Mesenchymal stem cell (in vitro differentiated cells and primary cell): ENCODE measurements at regions not wholly inside any gene's neighbourhood (a gene's known extent, or its start where the extent isn't known, plus 50 kb on each side); places are given as distances from the start of the nearest gene placed in this dataset.

Experiments
- DNase-seq: peaks from one replicate; pipeline ENCODE4 v3.0.0-alpha.2; 2013
- H2AFZ ChIP-seq: one replicate; pipeline ENCODE4 v1.6.1; 2013; ENCODE audit warnings: low read depth, mild to moderate bottlenecking, control low read depth, inconsistent platforms, low read length, moderate library complexity
- H2AK5ac ChIP-seq: 2 replicates; pipeline ENCODE4 v1.6.1; 2013; ENCODE audit warnings: low read length, moderate library complexity, mild to moderate bottlenecking, inconsistent platforms; ENCODE audit not compliant: severe bottlenecking
- H2BK120ac ChIP-seq: one replicate; pipeline ENCODE4 v1.6.1; 2013; ENCODE audit warnings: low read depth, mild to moderate bottlenecking, inconsistent platforms, low read length, moderate library complexity
- H2BK12ac ChIP-seq, 2 experiments: one replicate each; pipeline ENCODE4 v1.6.1; 2013; ENCODE audit warnings: inconsistent platforms in 2 of 2, low read length in 2 of 2, mild to moderate bottlenecking in 2 of 2, moderate library complexity in 2 of 2, control low read depth in 1 of 2
- H2BK15ac ChIP-seq: one replicate; pipeline ENCODE4 v1.6.1; 2013; ENCODE audit warnings: mild to moderate bottlenecking, low read depth, inconsistent platforms; ENCODE audit not compliant: poor library complexity, severe bottlenecking
- H2BK5ac ChIP-seq: 2 replicates; pipeline ENCODE4 v1.6.1; 2013; ENCODE audit warnings: low read depth, mild to moderate bottlenecking, low read length, control low read depth, inconsistent platforms; ENCODE audit not compliant: poor library complexity, severe bottlenecking
- H3K14ac ChIP-seq, 2 experiments: one replicate each; pipeline ENCODE4 v1.6.1; 2013; ENCODE audit warnings: inconsistent platforms in 2 of 2, low read length in 2 of 2, control low read depth in 1 of 2, mild to moderate bottlenecking in 1 of 2, moderate library complexity in 1 of 2
- H3K18ac ChIP-seq, 2 experiments: one replicate each; pipeline ENCODE4 v1.6.1; 2013; ENCODE audit warnings: inconsistent platforms in 2 of 2, low read length in 2 of 2, control low read depth in 1 of 2, low read depth in 1 of 2, mild to moderate bottlenecking in 1 of 2
- H3K23ac ChIP-seq, 2 experiments: one replicate each; pipeline ENCODE4 v1.6.1; 2013; ENCODE audit warnings: inconsistent platforms in 2 of 2, low read length in 2 of 2, mild to moderate bottlenecking in 2 of 2, moderate library complexity in 2 of 2, control low read depth in 1 of 2
- H3K27ac ChIP-seq: 2 replicates; pipeline ENCODE4 v1.5.1; 2013; ENCODE audit warnings: mild to moderate bottlenecking, moderate library complexity, low read length, control low read depth, inconsistent platforms; ENCODE audit not compliant: poor library complexity, severe bottlenecking
- H3K27me3 ChIP-seq, 2 experiments: 2 replicates each; pipeline versions ENCODE4 v1.6.1 to v1.7.0; 2013; ENCODE audit warnings: low read length in 2 of 2, mild to moderate bottlenecking in 2 of 2, moderate library complexity in 2 of 2, control low read depth in 1 of 2, inconsistent platforms in 1 of 2; ENCODE audit not compliant: control insufficient read depth in 1 of 2, insufficient read depth in 1 of 2
- H3K36me3 ChIP-seq, 2 experiments: 2 replicates each; pipeline versions ENCODE4 v1.6.1 to v1.7.0; 2013; ENCODE audit warnings: low read length in 2 of 2, control low read depth in 1 of 2, inconsistent platforms in 1 of 2, low read depth in 1 of 2, mild to moderate bottlenecking in 1 of 2; ENCODE audit not compliant: insufficient read depth in 2 of 2, control insufficient read depth in 1 of 2
- H3K4ac ChIP-seq, 2 experiments: one replicate each; pipeline ENCODE4 v1.6.1; 2013; ENCODE audit warnings: inconsistent platforms in 2 of 2, low read length in 2 of 2, mild to moderate bottlenecking in 2 of 2, moderate library complexity in 2 of 2, control low read depth in 1 of 2, low read depth in 1 of 2
- H3K4me1 ChIP-seq: 2 replicates; pipeline ENCODE4 v1.6.1; 2013; ENCODE audit warnings: low read depth, low read length, control low read depth; ENCODE audit not compliant: control insufficient read depth, insufficient read depth
- H3K4me2 ChIP-seq: 2 replicates; pipeline ENCODE4 v1.6.1; 2013; ENCODE audit warnings: low read length, mild to moderate bottlenecking, inconsistent platforms; ENCODE audit not compliant: poor library complexity, severe bottlenecking
- H3K4me3 ChIP-seq, 2 experiments: 2 replicates each; pipeline versions ENCODE4 v1.5.1 to v1.7.0; 2013; ENCODE audit warnings: low read length in 2 of 2, mild to moderate bottlenecking in 2 of 2, control low read depth in 1 of 2, low read depth in 1 of 2; ENCODE audit not compliant: insufficient read depth in 1 of 2
- H3K79me1 ChIP-seq: replicated peaks from 2 replicates; pipeline ENCODE4 v1.6.1; 2013; ENCODE audit warnings: mild to moderate bottlenecking, control low read depth, low read length, inconsistent platforms; ENCODE audit not compliant: poor library complexity, severe bottlenecking
- H3K9ac ChIP-seq: 2 replicates; pipeline ENCODE4 v1.7.0; 2013; ENCODE audit warnings: mild to moderate bottlenecking, low read length, moderate library complexity
- H3K9me3 ChIP-seq: 2 replicates; pipeline ENCODE4 v1.7.0; 2013; ENCODE audit warnings: mild to moderate bottlenecking, low read length; ENCODE audit not compliant: control insufficient read depth
- H4K8ac ChIP-seq: one replicate; pipeline ENCODE4 v1.6.1; 2013; ENCODE audit warnings: inconsistent platforms, mild to moderate bottlenecking, low read length, moderate library complexity
- H4K91ac ChIP-seq: one replicate; pipeline ENCODE4 v1.6.1; 2013; ENCODE audit warnings: mild to moderate bottlenecking, low read length, inconsistent platforms
- WGBS: methylation state at CpG from one replicate; pipeline ENCODE4 v1.1.7; 2013; ENCODE audit warnings: mixed read lengths; 5-methylcytosine and 5-hydroxymethylcytosine counted together

DNA sequence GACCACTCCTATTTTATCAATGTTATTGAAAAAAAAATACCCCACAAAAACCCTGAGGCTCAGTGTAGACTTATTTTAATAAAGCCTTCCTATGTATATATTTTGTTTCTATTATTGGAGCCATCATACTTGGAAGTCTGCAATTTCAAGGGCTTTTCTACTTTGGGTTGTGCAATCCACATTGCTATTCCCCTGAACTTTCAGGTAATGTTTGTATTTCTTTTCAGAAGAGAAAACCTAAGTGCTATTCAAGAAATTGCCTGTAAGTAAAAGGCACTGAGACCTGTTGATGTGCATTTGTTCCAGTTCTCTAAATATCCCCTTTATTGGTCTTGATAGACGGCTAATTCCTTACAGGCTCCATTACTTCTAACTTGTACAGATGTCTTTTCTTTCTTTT is 280.7 kb upstream of the RAG2 start:
- H3K27ac ChIP-seq = no peak overlapping the region
- no peak overlapping the region for H2AFZ ChIP-seq
- no peak overlapping the region for H2BK5ac ChIP-seq
- H3K79me1 ChIP-seq = no peaks in the 10 kb centered on the region
- no peak overlapping the region for H3K4ac ChIP-seq
- no peak overlapping the region for H3K9ac ChIP-seq
- H3K27me3 ChIP-seq = no peaks in the 10 kb centered on the region
- no peak overlapping the region for H3K23ac ChIP-seq
- H2BK12ac ChIP-seq = no peak overlapping the region
- no CpG with 5 or more reads among the region's 1 CpG for WGBS
- no peak overlapping the region for H2AK5ac ChIP-seq
- H4K91ac ChIP-seq = no peak overlapping the region
- no peak overlapping the region for H3K4me2 ChIP-seq
- no peaks in the 10 kb centered on the region for H3K36me3 ChIP-seq
- H3K18ac ChIP-seq = no peak overlapping the region
- no peak overlapping the region for H2BK120ac ChIP-seq
- H2BK15ac ChIP-seq = no peak overlapping the region
- H3K4me1 ChIP-seq = no peaks in the 10 kb centered on the region
- H4K8ac ChIP-seq = no peak overlapping the region
- DNase-seq = no peak
- H3K9me3 ChIP-seq = no peaks in the 10 kb centered on the region
- H3K4me3 ChIP-seq = no peak overlapping the region
- H3K14ac ChIP-seq = no peak overlapping the region

- Histone ChIP-seq H2AFZ (no peak overlapping the region), H3K27me3 (no peaks in the 10 kb centered on the region), H3K79me1 (no peaks in the 10 kb centered on the region), H4K8ac (no peak overlapping the region), H3K4me3 (no peak overlapping the region), H3K23ac (no peak overlapping the region), H3K9me3 (no peaks in the 10 kb centered on the region), H2BK5ac (no peak overlapping the region), H3K4me1 (no peaks in the 10 kb centered on the region), H2BK120ac (no peak overlapping the region), H3K14ac (no peak overlapping the region), H3K9ac (no peak overlapping the region), H3K4me2 (no peak overlapping the region), H4K91ac (no peak overlapping the region), H3K27ac (no peak overlapping the region), H2BK15ac (no peak overlapping the region), H3K36me3 (no peaks in the 10 kb centered on the region), H3K4ac (no peak overlapping the region), H3K18ac (no peak overlapping the region), H2AK5ac (no peak overlapping the region), H2BK12ac (no peak overlapping the region)
- no peak for DNase-seq
Observed at GRCh38 chr11:36877149-36877548, 279.1 kb upstream of the RAG2 start.

- no peaks in the 10 kb centered on the region for H3K27me3 ChIP-seq
- no peak overlapping the region for H3K4me2 ChIP-seq
- no peak overlapping the region for H4K8ac ChIP-seq
- no peak overlapping the region for H2AFZ ChIP-seq
- no peak overlapping the region for H2BK12ac ChIP-seq
- H2AK5ac ChIP-seq = no peak overlapping the region
- H3K18ac ChIP-seq = no peak overlapping the region
- H3K4me1 ChIP-seq = no peaks in the 10 kb centered on the region
- no peaks in the 10 kb centered on the region for H3K79me1 ChIP-seq
- no peak overlapping the region for H3K4ac ChIP-seq
- H3K23ac ChIP-seq = no peak overlapping the region
- H3K14ac ChIP-seq = no peak overlapping the region
- H2BK15ac ChIP-seq = no peak overlapping the region
- no CpG with 5 or more reads among the region's 1 CpG for WGBS
- H3K9me3 ChIP-seq = no peaks in the 10 kb centered on the region
- H3K4me3 ChIP-seq = no peak overlapping the region
- DNase-seq = no peak
- H4K91ac ChIP-seq = no peak overlapping the region
- H2BK120ac ChIP-seq = no peak overlapping the region
- no peak overlapping the region for H3K9ac ChIP-seq
- H3K27ac ChIP-seq = no peak overlapping the region
- H2BK5ac ChIP-seq = no peak overlapping the region
- no peaks in the 10 kb centered on the region for H3K36me3 ChIP-seq
Observed at GRCh38 chr11:36876266-36876665, 278.2 kb upstream of the RAG2 start.

- Histone ChIP-seq H3K27ac (no peak overlapping the region), H2BK120ac (no peak overlapping the region), H2BK15ac (no peak overlapping the region), H3K9me3 (no peaks in the 10 kb centered on the region), H3K4me3 (no peak overlapping the region), H3K18ac (no peak overlapping the region), H3K9ac (no peak overlapping the region), H3K23ac (no peak overlapping the region), H3K27me3 (no peaks in the 10 kb centered on the region), H2AK5ac (no peak overlapping the region), H3K4me2 (peak overlapping the region; percentile 16), H3K4me1 (no peaks in the 10 kb centered on the region), H3K36me3 (no peaks in the 10 kb centered on the region), H2AFZ (no peak overlapping the region), H3K4ac (no peak overlapping the region), H2BK5ac (no peak overlapping the region), H4K8ac (no peak overlapping the region), H2BK12ac (no peak overlapping the region), H4K91ac (no peak overlapping the region), H3K14ac (no peak overlapping the region), H3K79me1 (no peaks in the 10 kb centered on the region)
- WGBS = 50% methylated on average over 4 of the region's 4 CpGs
- DNase-seq = no peak
Observed at GRCh38 chr11:36874291-36874690, 276.3 kb upstream of the RAG2 start.
